Suprapubic skin (tissue), 3 donors: ENCODE measurements at regions not wholly inside any gene's neighbourhood (a gene's known extent, or its start where the extent isn't known, plus 50 kb on each side); places are given as distances from the start of the nearest gene placed in this dataset.

Experiments used
- POLR2A ChIP-seq, 2 donors: fragments of 450-650 bp; IDR thresholded peaks; one replicate each; pipeline ENCODE4 v1.6.1; 2017; ENCODE audit warnings: antibody characterized with exemption in 2 of 2, mild to moderate bottlenecking in 2 of 2, moderate library complexity in 2 of 2
- TF ChIP-seq, protein P1 (sequence below), 2 donors: fragments of 200-600 bp in 1 of 2; fragments of 450-650 bp in 1 of 2; sonication (generic) in 1 of 2; IDR thresholded peaks; one replicate each; pipeline ENCODE4 v1.5.1; 2016 to 2019; ENCODE audit warnings: antibody characterized with exemption in 2 of 2, mild to moderate bottlenecking in 1 of 2, moderate library complexity in 1 of 2

DNA sequence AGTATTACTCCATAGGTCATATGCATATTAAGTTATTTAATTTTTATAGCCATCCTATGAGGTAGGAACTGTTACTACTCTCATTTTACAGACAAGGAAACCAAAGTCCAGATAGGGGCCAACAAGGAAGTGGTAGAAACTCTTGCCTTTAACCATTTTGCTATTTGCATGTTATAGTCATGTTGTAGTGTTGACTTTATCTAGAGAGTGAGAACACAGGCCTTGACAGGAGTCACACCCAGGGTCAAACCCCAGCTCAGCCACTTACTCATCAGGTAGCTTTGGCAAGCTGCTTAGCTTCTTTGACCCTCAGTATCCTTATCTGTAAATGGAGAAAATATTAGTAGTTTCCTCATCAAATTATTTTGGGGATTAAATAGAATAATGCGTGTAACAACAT, 156.2 kb downstream of the CAND1 start:
- TF ChIP-seq, protein P1, sequence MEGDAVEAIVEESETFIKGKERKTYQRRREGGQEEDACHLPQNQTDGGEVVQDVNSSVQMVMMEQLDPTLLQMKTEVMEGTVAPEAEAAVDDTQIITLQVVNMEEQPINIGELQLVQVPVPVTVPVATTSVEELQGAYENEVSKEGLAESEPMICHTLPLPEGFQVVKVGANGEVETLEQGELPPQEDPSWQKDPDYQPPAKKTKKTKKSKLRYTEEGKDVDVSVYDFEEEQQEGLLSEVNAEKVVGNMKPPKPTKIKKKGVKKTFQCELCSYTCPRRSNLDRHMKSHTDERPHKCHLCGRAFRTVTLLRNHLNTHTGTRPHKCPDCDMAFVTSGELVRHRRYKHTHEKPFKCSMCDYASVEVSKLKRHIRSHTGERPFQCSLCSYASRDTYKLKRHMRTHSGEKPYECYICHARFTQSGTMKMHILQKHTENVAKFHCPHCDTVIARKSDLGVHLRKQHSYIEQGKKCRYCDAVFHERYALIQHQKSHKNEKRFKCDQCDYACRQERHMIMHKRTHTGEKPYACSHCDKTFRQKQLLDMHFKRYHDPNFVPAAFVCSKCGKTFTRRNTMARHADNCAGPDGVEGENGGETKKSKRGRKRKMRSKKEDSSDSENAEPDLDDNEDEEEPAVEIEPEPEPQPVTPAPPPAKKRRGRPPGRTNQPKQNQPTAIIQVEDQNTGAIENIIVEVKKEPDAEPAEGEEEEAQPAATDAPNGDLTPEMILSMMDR (IDR thresholded peaks at IDR 0.05): no peak
- TF ChIP-seq POLR2A (IDR thresholded peaks at IDR 0.05): no peak
